ENCODE measurements at regions not wholly inside any gene's neighbourhood (a gene's known extent, or its start where the extent isn't known, plus 50 kb on each side); places are given as distances from the start of the nearest gene placed in this dataset.
A peak's percentile ranks its signal among the peaks of the same experiment; 100 is the strongest.
"Not testable (repeated sequence)": the region's sequence is repeated elsewhere in the genome, so short reads cannot be mapped to it uniquely, and the experiment has no call there.

DNA sequence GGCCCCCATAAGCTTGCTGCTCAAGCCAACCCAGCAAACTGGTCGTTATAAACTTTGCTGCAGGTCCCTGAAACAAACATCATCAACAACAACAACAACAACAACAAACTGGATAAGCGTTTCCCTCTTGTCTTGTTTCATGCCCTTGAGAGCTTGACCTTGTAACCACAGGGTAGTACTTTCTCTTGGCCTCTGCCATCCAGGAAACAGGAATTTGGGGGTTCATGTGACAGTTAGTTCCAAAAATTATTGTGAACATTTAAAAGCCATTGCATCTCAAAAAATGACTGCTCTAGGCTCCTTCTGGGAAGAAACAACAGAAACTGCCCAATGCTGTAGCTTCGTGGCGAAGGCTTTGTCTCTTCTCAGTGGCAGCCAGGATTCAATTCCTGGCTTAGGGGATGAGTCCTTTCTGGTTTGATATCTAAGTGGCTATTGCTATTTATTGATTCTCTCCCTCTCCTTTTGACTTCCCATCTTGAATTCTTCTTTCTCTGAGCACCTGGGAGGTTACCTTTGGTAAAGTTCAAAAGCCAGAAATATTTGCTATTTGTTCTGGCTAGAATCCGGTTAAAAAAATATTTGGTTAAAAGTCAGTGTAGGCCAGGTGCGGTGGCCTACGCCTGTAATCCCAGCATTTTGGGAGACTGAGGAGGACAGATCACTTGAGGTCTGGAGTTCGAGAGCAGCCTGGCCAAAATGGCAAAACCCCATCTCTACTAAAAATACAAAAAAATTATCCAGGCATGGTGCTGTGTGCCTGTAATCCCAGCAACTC, 52.0 kb upstream of the CPM start:
- no peak for DNase-seq

DNA sequence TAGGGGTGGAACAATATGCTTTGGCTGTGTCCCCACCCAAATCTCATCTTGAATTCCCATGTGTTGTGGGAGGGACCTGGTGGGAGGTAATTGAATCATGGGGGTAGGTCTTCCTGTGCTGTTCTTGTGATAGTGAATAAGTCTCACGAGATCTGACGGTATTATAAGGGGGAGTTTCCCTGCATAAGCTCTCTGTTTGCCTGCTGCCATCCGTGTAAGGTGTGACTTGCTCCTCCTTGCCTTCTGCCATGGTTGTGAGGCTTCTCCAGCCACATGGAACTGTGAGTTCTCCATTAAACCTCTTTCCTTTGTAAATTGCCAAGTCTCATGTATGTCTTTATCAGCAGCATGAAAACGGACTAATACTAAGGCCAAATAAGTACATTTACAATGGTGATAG, 64.6 kb upstream of the CPM start:
- DNase-seq: not testable (repeated sequence)

DNA sequence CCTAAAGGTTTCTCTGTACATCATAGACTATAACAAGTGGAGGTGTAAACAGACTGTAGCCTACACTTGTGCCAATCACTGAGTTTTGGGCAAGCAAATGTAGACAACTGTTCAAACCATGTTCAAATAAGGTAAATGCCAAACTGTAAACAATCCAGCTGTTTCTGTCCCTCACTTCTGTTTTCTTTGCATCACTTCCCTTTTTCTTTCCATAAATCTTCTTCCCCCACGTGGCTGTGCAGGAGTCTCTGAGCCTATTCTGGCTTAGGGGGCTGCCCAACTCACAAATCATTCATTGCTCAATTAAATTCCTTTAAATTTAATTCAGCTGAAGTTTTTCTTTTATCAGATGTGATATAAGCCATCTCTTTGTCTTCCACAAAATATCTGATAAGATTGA, 65.1 kb upstream of the CPM start:
- DNase-seq: peak; percentile 3

DNA sequence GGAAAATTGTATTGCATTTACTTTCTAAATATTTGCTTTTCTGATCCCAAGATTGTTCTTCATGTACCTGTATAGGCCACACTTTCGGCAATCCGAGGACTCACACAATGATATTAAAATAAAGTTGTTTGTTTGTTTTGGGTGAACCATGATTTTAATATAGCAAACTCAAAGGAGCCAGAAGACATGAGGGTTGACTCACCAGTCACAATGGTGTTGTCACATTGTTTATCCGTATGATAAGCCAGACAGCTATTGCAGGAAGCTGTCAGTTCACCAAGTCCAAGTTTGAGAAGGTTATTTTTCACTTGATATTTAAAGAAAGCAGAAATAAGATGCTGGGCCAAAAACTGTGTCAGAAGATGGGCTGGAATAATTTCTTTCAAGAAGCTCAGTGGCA, 67.1 kb upstream of the CPM start:
- no peak for DNase-seq

DNA sequence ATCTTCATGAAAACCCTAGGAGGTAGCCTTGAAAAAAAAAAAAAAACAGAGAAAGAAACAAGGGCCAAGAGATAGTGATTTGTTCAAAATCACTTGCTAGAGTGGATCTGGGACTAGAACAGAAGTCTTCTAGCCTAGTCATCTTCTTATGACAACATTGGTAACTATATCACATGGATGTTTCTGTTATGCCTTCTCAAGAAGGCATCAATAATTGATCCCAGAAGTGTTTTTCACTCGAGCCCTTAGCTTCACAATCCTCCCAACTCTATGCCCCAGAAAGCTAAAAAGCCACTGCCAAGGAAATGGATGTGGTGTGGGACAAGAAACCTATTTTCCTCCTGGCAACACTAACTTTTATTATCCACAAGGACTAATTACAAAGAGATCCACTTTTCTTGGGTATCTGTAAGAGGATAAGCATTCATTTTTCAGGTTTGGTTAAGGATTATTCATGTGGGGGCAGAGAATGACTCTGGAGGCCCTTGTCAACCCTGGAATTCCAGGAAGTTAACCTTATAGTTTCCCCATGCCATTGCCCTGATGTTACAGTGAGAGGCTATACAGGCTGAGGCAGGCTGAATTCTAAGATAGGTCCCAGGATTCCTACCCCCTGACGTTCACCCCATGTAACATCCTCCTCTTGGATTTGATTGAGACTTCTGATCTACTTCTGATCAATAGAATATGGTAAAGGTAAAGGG, 67.7 kb upstream of the CPM start:
- DNase-seq: no peak

DNA sequence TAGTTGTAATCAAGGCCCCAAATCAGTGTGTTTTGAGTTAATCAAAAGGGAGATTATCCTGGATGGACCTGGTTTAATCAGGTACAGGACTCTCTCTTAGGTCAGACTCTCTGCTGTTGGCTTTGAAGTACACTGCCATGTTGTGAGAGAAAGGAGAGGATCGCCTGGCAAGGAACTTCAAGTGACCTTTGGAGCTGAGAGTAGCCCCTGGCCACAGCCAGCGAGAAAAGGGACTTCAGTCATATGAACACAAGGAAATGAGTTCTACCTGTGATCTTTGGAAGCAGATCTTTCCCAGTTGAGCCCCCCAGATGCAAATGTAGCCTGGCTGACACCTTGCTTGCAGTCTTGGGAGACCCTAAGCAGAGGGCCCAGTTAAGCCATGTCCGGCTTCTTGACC, 68.3 kb upstream of the CPM start:
- DNase-seq: no peak

DNA sequence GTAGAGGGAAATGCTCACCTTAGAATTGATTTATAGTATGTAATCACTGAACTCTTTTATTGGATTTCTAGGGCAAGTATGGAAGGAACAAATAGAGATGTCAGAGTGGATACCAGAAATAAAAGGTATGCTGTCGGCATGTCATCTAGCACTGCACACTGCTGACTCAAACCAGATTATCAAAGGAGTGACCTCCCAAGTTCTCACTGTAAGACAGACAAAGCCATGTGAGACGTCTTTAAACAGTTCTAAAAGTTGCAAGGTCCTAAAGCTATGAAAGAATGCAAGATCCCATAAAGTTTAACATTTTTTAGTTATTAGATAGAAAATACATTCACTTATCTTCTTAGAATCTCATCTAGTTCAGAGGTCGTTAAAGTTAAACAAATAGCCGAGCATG, 70.0 kb upstream of the CPM start:
- no peak for DNase-seq

DNA sequence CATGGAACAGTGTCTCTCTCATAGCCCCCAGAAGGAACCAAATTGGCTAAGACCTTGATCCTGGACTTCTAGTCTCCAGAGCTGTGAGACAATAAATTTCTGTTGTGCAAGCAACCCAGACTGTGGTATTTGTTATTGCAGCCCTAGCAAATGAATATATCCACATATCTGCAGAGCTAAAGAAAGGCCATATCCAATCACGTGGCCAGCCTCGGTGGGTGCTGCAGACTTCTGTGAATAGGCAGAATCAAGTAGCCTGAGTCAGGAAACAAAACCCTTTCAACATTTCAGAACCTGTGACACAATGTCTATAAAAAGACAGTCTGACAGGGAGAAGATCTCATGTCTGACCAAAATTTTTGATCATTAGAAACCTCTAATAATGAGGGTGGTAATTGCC, 71.0 kb upstream of the CPM start:
- DNase-seq: no peak

DNA sequence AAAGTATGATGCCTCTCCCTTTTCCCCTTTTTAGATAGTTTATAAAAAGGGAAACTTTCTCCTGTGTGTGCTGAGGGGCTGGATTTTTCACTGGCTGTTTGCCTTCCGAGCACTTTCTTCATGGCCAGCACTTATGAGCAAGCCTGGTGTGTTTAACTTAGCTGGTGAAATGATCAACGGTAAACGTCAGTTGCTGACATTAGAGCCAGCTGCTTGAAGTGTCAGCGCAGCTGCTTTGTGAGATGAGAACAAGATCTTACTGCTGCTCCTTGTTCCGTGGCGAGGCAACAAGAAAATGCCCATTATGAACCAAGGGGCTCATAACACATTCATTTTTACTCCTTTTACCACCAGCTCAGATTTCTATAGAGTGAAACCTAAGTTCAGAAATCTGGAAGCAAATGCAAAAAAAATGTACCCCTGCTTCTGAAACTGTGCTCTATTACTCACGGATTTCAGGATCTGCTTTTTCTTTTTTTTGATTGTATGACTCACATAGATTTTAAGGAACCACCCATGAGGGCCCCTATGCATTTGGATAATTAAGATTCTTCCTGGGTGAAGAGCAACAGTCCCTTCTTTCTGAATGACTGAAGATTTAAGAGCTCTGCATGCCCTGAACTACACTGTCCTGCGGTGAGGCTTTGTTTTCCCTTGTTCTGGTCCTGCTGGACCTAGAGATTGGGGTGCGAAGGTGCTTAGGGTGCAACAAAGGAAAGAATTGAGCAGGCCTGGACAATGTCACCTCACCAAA, 74.3 kb upstream of the CPM start:
- DNase-seq: no peak

DNA sequence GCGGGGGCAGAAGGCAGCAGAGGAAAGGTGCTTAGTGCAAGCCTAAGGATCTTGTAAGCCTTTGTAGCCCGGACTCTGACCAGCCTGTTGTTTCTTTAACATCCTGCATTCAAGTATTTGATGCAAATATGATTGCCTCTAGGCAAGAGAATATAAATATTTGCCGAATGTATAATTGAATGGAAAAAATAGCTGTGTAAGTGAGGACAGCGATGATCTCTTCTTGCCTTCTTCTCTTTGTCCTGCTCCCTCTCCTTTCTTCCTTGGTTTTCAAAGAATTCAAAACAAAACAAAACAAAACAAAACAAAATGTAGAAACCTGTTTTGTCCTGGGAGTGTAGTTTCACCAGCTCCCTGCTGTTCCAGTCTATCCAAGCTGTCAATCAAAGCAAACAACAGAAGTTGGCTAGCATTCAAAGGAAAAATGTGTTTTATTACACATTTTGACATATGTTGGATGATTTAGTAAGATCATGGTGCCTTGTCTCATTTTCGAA, 74.9 kb upstream of the CPM start:
- no peak for DNase-seq

DNA sequence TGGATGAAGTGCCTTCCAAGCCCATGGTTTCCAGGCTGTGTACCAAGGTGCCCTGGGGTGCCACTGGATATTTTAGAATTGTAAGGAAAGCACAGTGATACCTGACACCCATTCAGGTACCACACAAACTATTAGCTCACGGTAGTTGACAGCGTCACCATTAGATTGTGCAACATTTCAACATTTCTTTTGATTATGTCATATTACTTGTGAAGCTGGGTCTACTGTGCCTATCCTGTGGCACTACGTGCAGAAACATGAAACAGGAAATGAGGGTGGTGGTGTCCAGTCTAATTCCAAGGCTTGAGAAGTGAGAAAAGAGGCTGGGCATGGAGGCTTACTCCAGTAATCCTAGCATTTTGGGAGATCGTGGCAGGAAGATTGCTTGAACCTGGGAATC, 75.5 kb upstream of the CPM start:
- peak; percentile 9 for DNase-seq

DNA sequence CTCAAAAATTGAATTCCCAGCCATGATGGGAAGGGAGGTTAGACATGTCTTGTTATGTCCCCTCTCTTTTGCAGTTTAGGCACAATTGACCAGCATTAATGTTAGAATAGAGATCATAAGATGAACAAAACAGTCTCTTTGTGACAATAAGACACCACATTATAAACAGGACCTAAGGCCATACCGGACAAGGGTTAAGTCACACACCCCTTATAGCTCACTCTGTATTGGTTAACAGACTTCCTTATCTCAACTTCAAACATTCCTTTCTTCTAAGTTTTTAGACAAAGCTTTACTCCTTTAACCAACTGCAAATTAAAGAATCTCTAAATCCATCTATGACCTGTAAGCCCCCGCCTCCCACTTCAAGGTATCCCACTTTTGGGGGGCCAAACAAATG, 81.1 kb upstream of the CPM start:
- DNase-seq: no peak

DNA sequence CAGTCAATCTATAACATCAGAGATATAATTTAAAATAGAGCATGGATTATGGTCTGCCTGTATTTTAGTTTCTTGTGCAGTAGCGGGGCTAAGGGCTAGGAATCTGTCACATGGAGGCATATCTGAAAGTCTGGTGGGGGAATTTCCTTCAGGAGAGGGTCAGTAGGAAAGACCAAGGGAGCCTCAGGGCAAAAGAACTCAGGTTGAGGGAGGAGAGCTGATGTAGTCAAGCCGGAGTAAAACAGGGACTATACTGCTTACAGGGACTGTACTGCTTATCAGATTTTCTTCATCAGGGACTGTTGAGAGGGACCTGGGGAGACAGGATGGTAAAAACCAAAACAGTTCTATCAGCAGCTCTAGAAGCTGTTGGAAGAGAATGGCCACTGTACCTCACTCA, 82.0 kb upstream of the CPM start:
- no peak for DNase-seq

DNA sequence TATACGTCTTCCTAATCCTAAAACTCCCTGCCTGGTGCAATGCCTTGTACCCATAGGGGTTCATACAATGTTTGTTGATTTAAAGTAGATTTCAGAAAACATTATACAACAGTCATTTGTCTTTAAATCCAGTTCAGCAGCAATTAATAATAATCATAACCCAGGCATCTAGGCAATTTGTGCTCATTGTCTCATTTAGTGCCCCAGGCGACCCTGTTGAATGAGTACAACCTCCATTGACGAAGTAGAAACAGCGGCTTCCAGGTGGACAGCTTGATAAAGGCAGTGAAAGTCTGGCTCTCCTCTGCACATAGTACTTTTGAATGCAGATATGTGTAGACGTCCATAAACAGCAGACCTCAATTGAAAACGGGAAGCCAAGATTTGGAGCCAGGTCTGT, 82.9 kb upstream of the CPM start:
- DNase-seq: no peak

DNA sequence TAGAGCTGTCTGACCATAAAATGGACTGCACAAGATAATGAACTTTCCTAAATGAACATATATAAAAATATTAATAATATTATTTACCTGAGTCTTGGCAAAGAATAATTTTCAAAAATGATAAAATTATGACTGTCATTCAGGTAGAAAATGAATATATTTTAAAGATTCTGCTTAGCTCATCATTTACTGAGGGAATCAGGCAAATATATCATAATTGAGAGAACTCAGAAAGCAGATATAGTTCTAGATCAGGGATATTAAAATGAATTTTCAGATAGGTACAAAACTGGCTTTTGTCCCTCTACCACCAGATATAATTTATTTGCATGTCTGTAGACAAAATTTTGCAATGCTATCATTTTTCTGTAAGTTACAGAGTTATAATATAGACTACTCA, 86.1 kb upstream of the CPM start:
- DNase-seq: no peak

DNA sequence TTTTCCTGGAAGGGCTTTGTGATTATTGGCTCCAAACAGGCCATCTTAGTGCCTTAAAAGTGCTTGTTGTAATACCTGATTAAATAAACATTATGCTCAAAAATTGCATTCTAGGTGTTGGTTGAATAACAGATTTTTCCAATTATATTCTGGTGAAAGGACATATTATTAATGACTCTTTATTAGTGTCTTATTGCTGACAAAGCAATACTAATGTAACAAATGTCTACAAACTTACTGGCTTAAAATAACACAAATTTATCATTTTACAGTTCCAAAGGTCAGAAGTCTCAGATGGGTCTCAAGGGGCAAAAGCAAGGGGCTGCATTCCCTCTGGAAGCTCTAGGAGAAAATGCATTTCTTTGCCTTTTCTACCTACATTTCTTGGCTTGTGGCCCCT, 86.9 kb upstream of the CPM start:
- DNase-seq: no peak

DNA sequence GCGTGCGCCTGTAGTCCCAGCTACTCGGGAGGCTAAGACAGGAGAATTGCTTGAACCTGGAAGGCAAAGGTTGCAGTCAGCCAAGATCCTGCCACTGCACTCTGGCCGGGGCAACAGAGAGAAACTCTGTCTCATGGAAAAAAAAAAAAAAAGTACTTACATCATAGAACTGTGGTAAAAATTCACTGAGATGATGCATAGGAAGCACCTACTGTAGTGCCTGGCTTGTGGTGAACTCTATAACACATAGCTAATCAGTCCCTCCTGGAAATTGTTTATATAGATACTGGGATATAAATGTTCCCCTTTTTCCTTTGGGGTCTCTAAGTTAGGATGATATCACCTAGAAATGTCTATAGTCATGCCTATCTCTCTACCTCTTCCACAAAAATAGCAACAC, 89.7 kb upstream of the CPM start:
- DNase-seq: no peak

DNA sequence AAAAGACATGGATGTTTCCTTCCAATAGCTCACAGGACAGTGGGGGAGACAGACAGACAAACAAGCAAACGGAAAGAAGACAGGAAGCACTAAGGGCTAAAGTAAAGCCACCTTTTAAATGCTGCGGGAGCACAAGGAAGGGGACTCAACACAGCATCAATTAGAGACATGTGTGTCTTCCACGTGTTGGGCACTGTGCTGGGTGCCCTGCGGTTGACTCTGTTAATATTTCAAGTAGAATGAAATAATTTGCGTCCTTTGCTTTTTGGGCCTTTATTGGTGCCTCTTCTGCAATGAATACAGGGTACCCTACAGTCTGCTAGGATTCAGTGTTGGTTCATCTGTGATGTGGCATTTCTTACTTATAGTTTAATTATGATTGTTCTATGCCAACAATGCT, 90.9 kb upstream of the CPM start:
- no peak for DNase-seq

DNA sequence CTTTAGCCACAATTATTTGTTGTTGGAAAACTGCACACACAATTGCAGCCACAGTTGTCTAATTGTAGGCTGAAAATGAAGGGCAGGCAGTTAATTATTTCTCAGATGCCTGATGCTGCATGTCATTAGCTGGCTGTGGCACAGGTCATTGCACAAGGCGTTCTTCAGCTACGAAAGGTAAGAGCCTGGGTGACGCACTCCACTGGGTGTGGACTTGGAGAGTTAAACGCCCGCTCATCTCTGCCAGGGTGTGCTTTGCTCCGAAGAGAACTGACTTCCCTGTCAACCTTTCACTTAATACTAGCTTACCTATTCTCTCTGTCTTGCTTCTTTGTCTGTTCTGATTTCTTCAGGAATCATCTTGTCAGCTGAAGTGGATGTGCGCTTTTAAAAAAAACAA, 91.4 kb upstream of the CPM start:
- DNase-seq: no peak

DNA sequence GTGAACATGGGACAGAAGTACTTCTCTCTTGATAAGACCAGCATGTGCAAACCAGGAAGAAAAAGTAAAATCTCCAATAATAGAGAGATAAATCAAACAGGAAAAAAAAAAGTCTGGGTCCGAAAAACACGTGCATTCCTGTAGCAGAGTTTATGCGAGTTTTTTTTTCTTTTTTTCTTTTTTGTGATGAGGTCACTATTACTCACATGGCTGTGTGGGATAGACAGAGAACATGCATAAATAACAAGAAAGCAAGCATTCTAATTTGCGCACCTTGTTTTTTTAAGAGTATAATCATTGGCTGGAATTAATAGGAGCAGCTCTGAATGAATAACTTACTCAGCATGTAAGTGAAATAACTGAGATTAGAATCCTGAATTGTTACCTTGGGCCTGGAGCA, 91.9 kb upstream of the CPM start:
- DNase-seq: no peak

DNA sequence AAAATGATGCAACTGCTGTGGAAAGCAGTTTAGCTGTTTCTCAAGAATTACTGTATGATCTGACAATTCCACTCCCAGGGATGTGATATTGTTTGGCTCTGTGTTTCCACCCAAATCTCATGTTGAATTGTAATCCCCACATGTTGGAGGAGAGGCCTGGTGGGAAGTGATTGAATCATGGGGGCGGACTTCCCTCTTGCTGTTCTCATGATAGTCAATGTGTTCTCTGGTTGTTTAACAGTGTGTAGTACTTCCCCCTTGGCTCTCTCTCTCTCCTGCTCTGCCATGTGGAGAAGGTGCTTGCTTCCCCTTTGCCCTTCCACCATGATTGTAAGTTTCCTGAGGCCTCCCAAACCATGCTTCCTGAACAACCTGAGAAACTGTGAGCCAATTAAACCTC, 93.4 kb upstream of the CPM start:
- no peak for DNase-seq

DNA sequence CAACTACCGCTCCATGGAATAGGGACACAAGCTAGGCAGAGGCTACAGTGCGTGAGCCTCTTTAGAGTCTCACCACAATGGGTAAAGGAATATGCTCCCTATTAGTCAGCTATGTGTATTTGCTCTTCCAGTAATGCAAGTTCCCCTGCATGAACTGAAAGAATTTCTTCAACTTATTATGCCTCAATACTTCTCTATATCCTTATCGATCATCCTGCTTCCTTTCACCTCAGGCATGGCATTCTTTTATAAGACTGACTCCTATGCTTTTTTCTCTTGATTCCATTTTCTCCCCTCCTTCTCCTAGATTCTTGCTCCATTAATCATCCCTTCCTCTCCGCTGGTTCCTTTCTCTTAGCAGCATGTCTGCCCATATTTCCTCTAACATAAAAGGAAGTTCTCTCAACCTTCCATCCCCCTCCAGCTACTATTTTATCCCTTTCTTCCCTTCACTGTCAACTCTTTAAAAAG, 94.5 kb upstream of the CPM start:
- no peak for DNase-seq

DNA sequence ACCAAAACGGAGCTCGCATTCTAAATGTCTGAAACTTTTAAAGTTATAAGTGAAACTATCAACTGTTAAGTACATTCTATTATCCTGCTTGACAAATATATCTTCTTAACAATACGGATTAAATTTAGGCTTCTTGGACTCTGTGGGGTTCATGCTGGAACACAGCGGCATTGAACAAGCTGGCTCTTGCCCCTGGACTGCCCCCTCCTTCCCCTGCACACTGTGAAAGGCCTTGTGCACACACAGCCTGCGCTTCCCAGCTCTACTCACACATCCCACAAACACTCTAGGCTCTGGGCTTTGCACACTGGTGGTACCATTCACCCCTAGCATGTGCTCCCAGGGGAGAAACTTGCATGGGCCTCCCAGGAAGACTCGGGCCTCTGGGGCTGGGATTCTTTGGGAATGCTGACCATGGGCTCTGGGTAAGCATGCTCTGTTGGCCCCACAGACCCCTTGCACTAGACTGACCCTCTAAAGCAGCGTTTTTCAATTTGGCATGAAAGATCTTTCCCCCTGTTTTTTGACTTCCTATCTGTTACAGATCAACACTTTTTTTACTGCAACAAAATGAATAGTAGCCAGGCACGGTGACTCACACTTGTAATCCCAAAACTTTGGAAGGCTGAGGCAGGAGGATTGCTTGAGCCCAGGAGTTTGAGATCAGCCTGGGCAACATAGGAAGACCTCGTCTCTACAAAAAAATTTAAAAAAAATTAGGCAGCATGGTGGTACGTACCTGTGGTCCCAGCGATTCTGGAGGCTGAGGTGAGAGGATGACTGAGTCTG, 96.2 kb upstream of the CPM start:
- no peak for DNase-seq

Measured in hematopoietic multipotent progenitor cell treated with erythropoietin and hydrocortisone succinate and interleukin-3 and kit ligand, for 6 days (in vitro differentiated cells).